ENCODE measurements at regions not wholly inside any gene's neighbourhood (a gene's known extent, or its start where the extent isn't known, plus 50 kb on each side); places are given as distances from the start of the nearest gene placed in this dataset.

DNA sequence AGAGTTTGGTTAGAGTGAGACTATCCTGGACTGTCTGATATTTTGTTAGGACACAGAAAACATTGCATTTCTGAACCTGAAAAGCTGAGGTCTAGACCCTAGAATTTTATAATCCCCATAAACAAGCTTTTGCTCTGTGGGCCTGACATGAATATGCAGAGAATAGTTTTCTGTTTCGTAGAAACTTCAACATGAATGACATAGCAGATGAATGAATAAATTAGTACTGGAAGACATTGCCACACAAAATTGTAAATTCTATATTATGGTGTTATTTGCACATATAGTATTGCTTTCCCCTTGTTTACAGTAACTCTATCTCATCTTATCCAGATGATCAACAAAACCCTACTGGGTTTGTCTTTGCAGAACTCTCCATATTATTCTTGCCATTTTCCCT, 54.9 kb upstream of the MAML3 start:
- Histone ChIP-seq H3K27me3 (ENCODE audit: low read depth, low read length) (no peaks in the 10 kb centered on the region), H3K9me3 (ENCODE audit: control insufficient read depth in 1 of 2, low read length in 2 of 2) (no peaks in the 10 kb centered on the region), H3K4me1 (ENCODE audit: control insufficient read depth in 1 of 2, insufficient read depth in 2 of 2, low read length in 2 of 2) (no peaks in the 10 kb centered on the region), H3K4me3 (ENCODE audit: low read depth in 1 of 2, low read length in 2 of 2) (no peak overlapping the region), H3K36me3 (ENCODE audit: control insufficient read depth in 1 of 2, insufficient read depth in 2 of 2, low read length in 2 of 2) (no peaks in the 10 kb centered on the region), H3K27ac (ENCODE audit: low read length) (no peak overlapping the region)

All from muscle layer of duodenum (tissue), 2 donors.